Breast epithelium (tissue), 4 donors: ENCODE measurements at regions not wholly inside any gene's neighbourhood (a gene's known extent, or its start where the extent isn't known, plus 50 kb on each side); places are given as distances from the start of the nearest gene placed in this dataset.

Experiments used
- DNase-seq, 2 donors: peaks; one replicate each; pipeline ENCODE4 v3.0.0-alpha.2; 2019; ENCODE audit warnings: low spot score in 2 of 2
- H3K27ac ChIP-seq, 2 donors: fragments of 200-600 bp; sonication (generic) in 1 of 2; one replicate each; pipeline ENCODE4 v1.5.1; 2016 to 2019; ENCODE audit warnings: mild to moderate bottlenecking in 1 of 2
- H3K27me3 ChIP-seq, 2 donors: fragments of 200-600 bp; sonication (generic) in 1 of 2; one replicate each; pipeline versions ENCODE4 v1.5.1 to v1.6.0; 2017 to 2019; ENCODE audit warnings: control low read depth in 1 of 2, mild to moderate bottlenecking in 1 of 2
- H3K36me3 ChIP-seq: fragments of 200-600 bp; one replicate; pipeline ENCODE4 v1.5.1; 2019
- H3K4me1 ChIP-seq, 2 donors: fragments of 200-600 bp; sonication (generic); one replicate each; pipeline ENCODE4 v1.5.1; 2016 to 2019; ENCODE audit warnings: control low read depth in 1 of 2
- H3K4me3 ChIP-seq, 3 donors: fragments of 200-600 bp; sonication (generic); 1 replicate in 2 of 3; 2 replicates in 1 of 3; pipeline ENCODE4 v1.5.1; 2016 to 2019; ENCODE audit warnings: mild to moderate bottlenecking in 3 of 3, moderate library complexity in 2 of 3
- H3K9me3 ChIP-seq, 2 donors: fragments of 200-600 bp; sonication (generic) in 1 of 2; one replicate each; pipeline ENCODE4 v1.5.1; 2016 to 2019; ENCODE audit warnings: control low read depth in 1 of 2
- POLR2A ChIP-seq: fragments of 450-650 bp; IDR thresholded peaks from one replicate; pipeline ENCODE4 v1.6.1; 2016; ENCODE audit warnings: antibody characterized with exemption, mild to moderate bottlenecking, moderate library complexity
- POLR2AphosphoS5 ChIP-seq, 3 donors: sonication (generic); formaldehyde crosslinking; IDR thresholded peaks; one replicate each; pipeline ENCODE4 v1.6.1; 2017; ENCODE audit warnings: antibody characterized with exemption in 3 of 3
- intact Hi-C: fragments of 100-400 bp; cut with DNase I; formaldehyde crosslinking; loops from one replicate; pipeline ENCODE4 v1.15.1; 2023; ENCODE audit warnings: low total_unique reads
- TF ChIP-seq, protein P1 (sequence below), 3 donors: fragments of 450-650 bp; IDR thresholded peaks; one replicate each; pipeline ENCODE4 v1.5.1; 2016 to 2017; ENCODE audit warnings: antibody characterized with exemption in 3 of 3, mild to moderate bottlenecking in 3 of 3, moderate library complexity in 3 of 3

DNA sequence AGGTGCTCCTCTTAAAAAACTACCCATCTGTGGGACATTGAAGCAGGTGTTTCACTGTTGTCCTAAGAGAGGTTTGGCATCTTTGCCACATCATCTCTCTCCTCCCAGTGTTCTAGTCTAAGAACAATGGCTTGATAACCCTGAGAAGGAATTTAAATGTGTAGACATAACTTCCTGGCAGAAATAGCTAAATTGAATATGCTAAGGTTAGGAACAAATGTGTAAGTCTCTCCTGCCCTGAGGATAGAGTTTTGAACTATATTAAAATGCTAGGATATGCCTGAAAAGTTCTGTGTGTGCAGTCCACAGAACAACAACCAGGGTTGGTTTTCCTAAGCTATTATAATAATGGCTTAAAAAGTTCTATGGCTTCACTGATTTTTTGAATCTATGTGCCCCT, 106.6 kb downstream of the LRRC70 start:
- TF ChIP-seq POLR2AphosphoS5 (IDR thresholded peaks at IDR 0.05) (no peak), POLR2A (no peak)
- TF ChIP-seq, protein P1, sequence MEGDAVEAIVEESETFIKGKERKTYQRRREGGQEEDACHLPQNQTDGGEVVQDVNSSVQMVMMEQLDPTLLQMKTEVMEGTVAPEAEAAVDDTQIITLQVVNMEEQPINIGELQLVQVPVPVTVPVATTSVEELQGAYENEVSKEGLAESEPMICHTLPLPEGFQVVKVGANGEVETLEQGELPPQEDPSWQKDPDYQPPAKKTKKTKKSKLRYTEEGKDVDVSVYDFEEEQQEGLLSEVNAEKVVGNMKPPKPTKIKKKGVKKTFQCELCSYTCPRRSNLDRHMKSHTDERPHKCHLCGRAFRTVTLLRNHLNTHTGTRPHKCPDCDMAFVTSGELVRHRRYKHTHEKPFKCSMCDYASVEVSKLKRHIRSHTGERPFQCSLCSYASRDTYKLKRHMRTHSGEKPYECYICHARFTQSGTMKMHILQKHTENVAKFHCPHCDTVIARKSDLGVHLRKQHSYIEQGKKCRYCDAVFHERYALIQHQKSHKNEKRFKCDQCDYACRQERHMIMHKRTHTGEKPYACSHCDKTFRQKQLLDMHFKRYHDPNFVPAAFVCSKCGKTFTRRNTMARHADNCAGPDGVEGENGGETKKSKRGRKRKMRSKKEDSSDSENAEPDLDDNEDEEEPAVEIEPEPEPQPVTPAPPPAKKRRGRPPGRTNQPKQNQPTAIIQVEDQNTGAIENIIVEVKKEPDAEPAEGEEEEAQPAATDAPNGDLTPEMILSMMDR (IDR thresholded peaks at IDR 0.05): no peak
- Histone ChIP-seq H3K27ac (no peak overlapping the region), H3K36me3 (no peaks in the 10 kb centered on the region), H3K4me3 (no peak overlapping the region), H3K9me3 (peaks cover 0 to 7% of the 10 kb centered on the region in 2 donors), H3K27me3 (no peaks in the 10 kb centered on the region), H3K4me1 (no peaks in the 10 kb centered on the region)
- no peak for DNase-seq
- intact Hi-C loops: no loop called here

DNA sequence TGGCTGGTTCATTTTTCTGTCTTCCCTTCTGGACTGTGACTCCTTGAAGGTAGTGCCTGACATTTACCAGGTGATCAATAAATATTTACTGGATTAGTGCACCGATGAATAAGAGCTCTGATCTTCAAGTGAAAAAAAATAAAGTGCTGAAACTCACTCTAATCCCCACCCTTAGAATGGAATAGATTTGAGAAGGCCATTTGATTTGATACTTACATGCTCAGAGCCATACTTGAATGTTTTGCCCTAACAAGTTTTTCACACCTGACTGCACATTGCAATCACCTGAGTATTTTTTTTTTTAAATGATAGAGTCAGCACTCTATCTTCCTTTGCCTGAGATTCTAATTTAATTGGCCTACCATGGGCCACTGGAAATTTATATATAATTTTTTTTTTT, 105.7 kb downstream of the LRRC70 start:
- Histone ChIP-seq H3K36me3 (no peaks in the 10 kb centered on the region), H3K27me3 (no peaks in the 10 kb centered on the region), H3K9me3 (peaks cover 0 to 12% of the 10 kb centered on the region in 2 donors), H3K4me1 (no peaks in the 10 kb centered on the region), H3K27ac (no peak overlapping the region), H3K4me3 (no peak overlapping the region)
- intact Hi-C loops: no loop called here
- no peak for TF ChIP-seq POLR2AphosphoS5 (IDR thresholded peaks at IDR 0.05)
- TF ChIP-seq, protein P1 (IDR thresholded peaks at IDR 0.05): no peak
- no peak for TF ChIP-seq POLR2A
- no peak for DNase-seq

DNA sequence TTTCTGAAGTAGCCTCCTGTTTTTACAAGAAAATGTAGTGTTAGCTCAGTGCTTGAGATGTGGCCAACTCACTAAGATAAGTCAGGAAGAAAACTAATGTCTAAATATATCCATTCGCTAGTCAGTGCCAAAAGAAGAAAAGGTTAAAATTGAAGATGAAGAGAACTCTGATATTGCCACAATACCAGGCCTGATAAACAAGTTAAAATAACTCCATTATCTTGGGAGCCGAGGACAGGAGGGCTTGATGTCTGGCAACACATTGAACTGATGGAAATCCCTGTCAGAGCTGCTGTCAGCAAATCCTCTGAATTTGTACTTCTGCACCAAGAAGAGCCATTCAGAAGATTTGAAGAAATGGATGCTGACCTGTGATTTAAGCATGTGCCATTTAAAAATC, 103.4 kb downstream of the LRRC70 start:
- Histone ChIP-seq H3K27ac (no peak overlapping the region), H3K36me3 (no peaks in the 10 kb centered on the region), H3K4me3 (no peak overlapping the region), H3K4me1 (no peaks in the 10 kb centered on the region), H3K27me3 (no peaks in the 10 kb centered on the region), H3K9me3 (peaks cover 3 to 25% of the 10 kb centered on the region in 2 donors)
- intact Hi-C loops: no loop called here
- no peak for TF ChIP-seq POLR2AphosphoS5 (IDR thresholded peaks at IDR 0.05)
- TF ChIP-seq POLR2A: no peak
- TF ChIP-seq, protein P1 (IDR thresholded peaks at IDR 0.05): no peak
- DNase-seq: no peak

DNA sequence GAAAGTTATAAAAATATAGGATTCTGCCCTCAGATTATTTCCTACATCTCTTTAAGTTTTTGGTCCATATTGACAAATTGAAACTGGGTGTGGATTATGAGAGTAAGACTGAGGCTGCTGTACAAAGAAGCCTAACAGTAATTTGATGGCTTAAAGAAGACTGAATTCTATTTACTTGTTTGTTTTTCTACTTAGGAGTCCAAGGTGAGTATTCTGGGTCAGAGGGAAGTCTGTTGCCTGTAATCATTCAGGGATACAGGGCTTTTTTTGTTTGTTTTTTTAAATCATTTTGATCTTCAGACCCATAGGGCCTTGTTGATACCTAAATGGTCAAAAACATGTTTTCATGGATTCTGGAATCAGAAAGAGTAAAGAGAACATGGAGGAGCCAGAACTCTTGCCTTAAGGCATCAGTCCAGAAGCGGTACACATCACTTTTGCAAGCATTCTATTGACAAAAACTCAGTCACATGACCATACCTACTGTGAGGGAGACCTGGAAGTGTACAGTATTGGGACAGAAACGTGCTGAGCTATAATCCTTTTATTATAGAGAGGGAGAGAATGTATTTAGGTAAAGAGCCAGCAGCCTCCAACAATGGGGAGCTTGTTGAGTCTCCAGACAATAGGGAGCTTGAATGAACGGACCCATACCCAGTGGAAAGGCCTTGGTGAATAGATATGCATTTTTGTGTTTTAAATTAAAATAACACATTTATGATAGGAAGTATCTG, 102.7 kb downstream of the LRRC70 start:
- intact Hi-C loops: no loop called here
- H3K9me3 ChIP-seq: peaks cover 3 to 19% of the 10 kb centered on the region in 2 donors

DNA sequence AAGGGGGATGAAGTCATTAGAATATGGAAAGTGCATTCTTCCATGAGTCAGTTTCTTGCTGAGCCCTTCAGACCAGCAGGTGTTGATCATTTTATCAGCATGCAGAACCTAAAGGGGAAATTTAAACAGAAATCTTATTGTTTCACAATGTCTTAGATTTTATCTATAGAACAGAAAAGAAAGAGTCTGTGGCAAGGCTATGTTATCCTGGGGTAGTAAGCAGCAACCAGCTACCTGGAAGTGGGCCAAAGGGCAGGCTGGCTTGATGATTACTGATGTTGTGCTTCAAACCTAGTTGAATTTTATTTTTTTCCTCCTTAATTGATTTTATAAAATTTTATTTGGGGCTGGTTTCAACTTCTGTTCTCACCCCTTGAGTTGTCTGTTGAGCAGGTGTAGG, 101.5 kb downstream of the LRRC70 start:
- peaks cover 3 to 19% of the 10 kb centered on the region in 2 donors for H3K9me3 ChIP-seq
- DNase-seq: no peak
- no peaks in the 10 kb centered on the region for H3K36me3 ChIP-seq
- TF ChIP-seq POLR2A: no peak
- no peak for TF ChIP-seq POLR2AphosphoS5 (IDR thresholded peaks at IDR 0.05)
- TF ChIP-seq, protein P1 (IDR thresholded peaks at IDR 0.05): no peak
- no peaks in the 10 kb centered on the region for H3K4me1 ChIP-seq
- H3K4me3 ChIP-seq: no peak overlapping the region
- intact Hi-C loops: no loop called here
- no peaks in the 10 kb centered on the region for H3K27me3 ChIP-seq
- H3K27ac ChIP-seq: no peak overlapping the region

More for the DNA sequence above, 102.7 kb downstream of the LRRC70 start:
- Histone ChIP-seq H3K4me3 (no peak overlapping the region), H3K27me3 (no peaks in the 10 kb centered on the region), H3K27ac (no peak overlapping the region), H3K4me1 (no peaks in the 10 kb centered on the region), H3K36me3 (no peaks in the 10 kb centered on the region)
- TF ChIP-seq, protein P1 (IDR thresholded peaks at IDR 0.05): no peak
- TF ChIP-seq POLR2A: no peak
- TF ChIP-seq POLR2AphosphoS5 (IDR thresholded peaks at IDR 0.05): no peak
- DNase-seq: no peak
